Activated CD4-positive, alpha-beta T cell treated with anti-CD3 and anti-CD28 coated beads, Interleukin-2, amount 10 ng/mL, durations not matched to agents 24 days and 14 days (primary cell): ENCODE measurements at regions not wholly inside any gene's neighbourhood (a gene's known extent, or its start where the extent isn't known, plus 50 kb on each side); places are given as distances from the start of the nearest gene placed in this dataset.
A peak's percentile ranks its signal among the peaks of the same experiment; 100 is the strongest.
"Not testable (repeated sequence)": the region's sequence is repeated elsewhere in the genome, so short reads cannot be mapped to it uniquely, and the experiment has no call there.

Experiments used
- DNase-seq: peaks from one replicate; pipeline ENCODE4 v3.0.0; 2022
- H3K27ac Mint-ChIP-seq: one replicate; pipeline ENCODE4 v1.8.0; 2022; ENCODE audit warnings: mild to moderate bottlenecking, mixed read lengths
- H3K27me3 Mint-ChIP-seq: one replicate; pipeline ENCODE4 v1.8.0; 2022; ENCODE audit warnings: mixed read lengths
- H3K36me3 Mint-ChIP-seq: one replicate; pipeline ENCODE4 v1.8.0; 2022; ENCODE audit warnings: low read depth, mild to moderate bottlenecking, mixed read lengths
- H3K4me1 Mint-ChIP-seq: one replicate; pipeline ENCODE4 v1.8.0; 2021; ENCODE audit warnings: mixed read lengths
- H3K4me3 Mint-ChIP-seq: one replicate; pipeline ENCODE4 v1.8.0; 2022; ENCODE audit warnings: mild to moderate bottlenecking, moderate library complexity, mixed read lengths
- H3K9me3 Mint-ChIP-seq: one replicate; pipeline ENCODE4 v1.8.0; 2021; ENCODE audit warnings: mixed read lengths
- intact Hi-C: fragments of 100-400 bp; cut with micrococcal nuclease; formaldehyde crosslinking; loops from one replicate; pipeline ENCODE4 v1.15.1; 2023

GRCh38 chr14:106204063-106204462 is 677.7 kb downstream of the TMEM121 start:
- Mint-ChIP-seq H3K9me3 (no peaks in the 10 kb centered on the region), H3K4me1 (peaks cover 9% of the 10 kb centered on the region), H3K27me3 (peaks cover 54% of the 10 kb centered on the region)

GRCh38 chr14:106207316-106207715 is 680.9 kb downstream of the TMEM121 start:
- no peaks in the 10 kb centered on the region for H3K4me1 Mint-ChIP-seq
- intact Hi-C loops: no loop called here
- no peak overlapping the region for H3K27ac Mint-ChIP-seq
- H3K4me3 Mint-ChIP-seq: no peak overlapping the region
- H3K9me3 Mint-ChIP-seq: no peaks in the 10 kb centered on the region
- no peak for DNase-seq
- H3K36me3 Mint-ChIP-seq: no peaks in the 10 kb centered on the region
- H3K27me3 Mint-ChIP-seq: peaks cover 31% of the 10 kb centered on the region

More at GRCh38 chr14:106204063-106204462, 677.7 kb downstream of the TMEM121 start:
- Mint-ChIP-seq H3K36me3 (no peaks in the 10 kb centered on the region), H3K4me3 (no peak overlapping the region), H3K27ac (no peak overlapping the region)
- DNase-seq: no peak
- intact Hi-C loops: no loop called here

- no peak for DNase-seq
- Mint-ChIP-seq H3K27ac (no peak overlapping the region), H3K4me1 (no peaks in the 10 kb centered on the region), H3K4me3 (no peak overlapping the region), H3K9me3 (no peaks in the 10 kb centered on the region), H3K36me3 (no peaks in the 10 kb centered on the region), H3K27me3 (peaks cover 34% of the 10 kb centered on the region)
- intact Hi-C loops: no loop called here
These were observed 682.4 kb downstream of the TMEM121 start for GRCh38 chr14:106208794-106209193.

GRCh38 chr14:106209755-106210154 is 683.4 kb downstream of the TMEM121 start:
- no peak for DNase-seq
- H3K36me3 Mint-ChIP-seq: no peaks in the 10 kb centered on the region
- intact Hi-C loops: no loop called here
- peaks cover 31% of the 10 kb centered on the region for H3K27me3 Mint-ChIP-seq
- no peak overlapping the region for H3K4me3 Mint-ChIP-seq
- H3K27ac Mint-ChIP-seq: no peak overlapping the region
- H3K9me3 Mint-ChIP-seq: no peaks in the 10 kb centered on the region
- no peaks in the 10 kb centered on the region for H3K4me1 Mint-ChIP-seq

DNA sequence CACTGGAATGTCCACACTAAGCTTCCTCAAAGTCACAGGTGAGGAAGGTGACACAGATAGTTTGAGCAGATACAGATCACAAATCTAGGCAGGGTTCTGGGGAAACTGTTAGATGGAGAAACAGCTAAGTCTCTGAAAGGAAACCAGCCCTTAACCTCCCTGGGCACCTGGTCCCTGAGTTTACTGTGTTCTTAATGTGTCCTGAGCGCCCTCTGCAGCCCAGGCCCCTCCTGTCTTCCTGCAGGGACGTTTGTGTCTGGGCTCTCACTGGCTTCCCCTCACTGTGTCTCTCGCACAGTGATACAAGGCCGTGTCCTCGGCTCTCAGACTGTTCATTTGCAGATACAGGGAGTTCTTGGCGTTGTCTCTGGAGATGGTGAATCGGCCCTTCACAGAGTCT is 684.3 kb downstream of the TMEM121 start:
- peak; percentile 72 for DNase-seq
- intact Hi-C loops: no loop called here
- Mint-ChIP-seq H3K4me1 (no peaks in the 10 kb centered on the region), H3K27me3 (peaks cover 28% of the 10 kb centered on the region), H3K4me3 (no peak overlapping the region), H3K9me3 (no peaks in the 10 kb centered on the region), H3K27ac (no peak overlapping the region), H3K36me3 (no peaks in the 10 kb centered on the region)

DNA sequence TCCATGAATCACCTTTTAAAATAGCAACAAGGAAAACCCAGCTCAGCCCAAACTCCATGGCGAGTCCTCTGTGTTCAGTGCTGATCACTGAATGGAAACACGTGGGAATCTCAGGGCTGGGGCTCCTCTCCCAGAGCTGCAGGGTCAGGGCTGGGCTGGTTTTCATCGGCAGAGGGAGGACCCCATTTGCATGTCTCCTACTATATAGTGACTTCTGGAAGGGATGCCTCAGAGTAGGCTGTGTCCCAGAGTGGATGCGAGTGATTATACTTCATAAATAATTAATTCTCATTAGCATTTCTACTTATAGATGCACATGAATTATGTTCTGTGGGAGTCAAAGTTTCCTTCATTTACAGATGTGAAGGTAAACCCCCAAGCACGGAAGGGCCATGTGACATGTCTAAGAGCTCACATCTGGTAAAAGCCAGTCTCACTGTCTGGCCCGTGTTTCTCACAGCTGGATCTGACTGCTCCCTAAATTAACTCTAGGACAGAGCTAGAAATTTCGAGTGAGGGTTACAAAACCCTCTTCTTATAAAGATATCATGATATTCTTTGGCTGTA is 685.0 kb downstream of the TMEM121 start:
- no peak for DNase-seq
- no peaks in the 10 kb centered on the region for H3K9me3 Mint-ChIP-seq

GRCh38 chr14:106215229-106215628 is 688.8 kb downstream of the TMEM121 start:
- H3K36me3 Mint-ChIP-seq: no peaks in the 10 kb centered on the region
- intact Hi-C loops: no loop called here
- no peak for DNase-seq

More for the DNA sequence above, 685.0 kb downstream of the TMEM121 start:
- no peaks in the 10 kb centered on the region for H3K36me3 Mint-ChIP-seq
- intact Hi-C loops: no loop called here
- no peaks in the 10 kb centered on the region for H3K4me1 Mint-ChIP-seq
- peaks cover 25% of the 10 kb centered on the region for H3K27me3 Mint-ChIP-seq
- no peak overlapping the region for H3K4me3 Mint-ChIP-seq
- H3K27ac Mint-ChIP-seq: no peak overlapping the region

GRCh38 chr14:106216679-106217078 is 690.3 kb downstream of the TMEM121 start:
- no peak for DNase-seq
- intact Hi-C loops: no loop called here
- Mint-ChIP-seq H3K27me3 (peaks cover 13% of the 10 kb centered on the region), H3K27ac (no peak overlapping the region), H3K9me3 (no peaks in the 10 kb centered on the region), H3K36me3 (no peaks in the 10 kb centered on the region), H3K4me3 (no peak overlapping the region), H3K4me1 (no peaks in the 10 kb centered on the region)

More at GRCh38 chr14:106215229-106215628, 688.8 kb downstream of the TMEM121 start:
- no peaks in the 10 kb centered on the region for H3K9me3 Mint-ChIP-seq
- H3K27me3 Mint-ChIP-seq: peaks cover 10% of the 10 kb centered on the region
- H3K27ac Mint-ChIP-seq: no peak overlapping the region
- no peak overlapping the region for H3K4me3 Mint-ChIP-seq
- H3K4me1 Mint-ChIP-seq: no peaks in the 10 kb centered on the region

DNA sequence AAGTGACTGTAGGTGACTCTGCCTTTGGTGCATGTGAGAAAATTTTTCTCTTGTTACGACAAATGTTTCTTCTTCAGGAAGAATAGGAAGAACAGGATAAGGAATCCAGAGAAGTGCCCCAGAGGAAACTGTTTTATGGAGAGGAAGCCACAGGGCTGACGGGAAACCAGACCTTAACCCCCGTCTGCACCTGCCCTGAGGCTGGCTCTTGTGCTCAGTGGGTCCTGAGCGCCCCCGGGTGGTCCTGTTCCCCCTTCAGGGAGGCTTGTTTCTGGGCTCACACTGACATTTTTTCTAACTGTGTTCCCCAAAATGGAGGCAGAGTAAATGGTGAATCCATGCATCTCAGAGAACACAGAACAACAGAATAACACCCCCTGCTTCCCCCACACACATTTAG is 691.8 kb downstream of the TMEM121 start:
- Mint-ChIP-seq H3K27me3 (peaks cover 9% of the 10 kb centered on the region), H3K36me3 (no peaks in the 10 kb centered on the region), H3K4me3 (no peak overlapping the region), H3K4me1 (no peaks in the 10 kb centered on the region), H3K9me3 (no peaks in the 10 kb centered on the region), H3K27ac (no peak overlapping the region)
- DNase-seq: no peak
- intact Hi-C loops: no loop called here

GRCh38 chr14:106222311-106222710 is 695.9 kb downstream of the TMEM121 start:
- H3K4me3 Mint-ChIP-seq: no peak overlapping the region
- peaks cover 7% of the 10 kb centered on the region for H3K27me3 Mint-ChIP-seq
- H3K4me1 Mint-ChIP-seq: peaks cover 7% of the 10 kb centered on the region
- intact Hi-C loops: no loop called here
- DNase-seq: no peak
- no peaks in the 10 kb centered on the region for H3K36me3 Mint-ChIP-seq
- no peaks in the 10 kb centered on the region for H3K9me3 Mint-ChIP-seq
- H3K27ac Mint-ChIP-seq: no peak overlapping the region

GRCh38 chr14:106222731-106223130 is 696.3 kb downstream of the TMEM121 start:
- Mint-ChIP-seq H3K27me3 (peaks cover 7% of the 10 kb centered on the region), H3K4me3 (no peak overlapping the region), H3K4me1 (peaks cover 7% of the 10 kb centered on the region), H3K36me3 (no peaks in the 10 kb centered on the region), H3K27ac (no peak overlapping the region), H3K9me3 (no peaks in the 10 kb centered on the region)
- intact Hi-C loops: no loop called here
- DNase-seq: no peak

DNA sequence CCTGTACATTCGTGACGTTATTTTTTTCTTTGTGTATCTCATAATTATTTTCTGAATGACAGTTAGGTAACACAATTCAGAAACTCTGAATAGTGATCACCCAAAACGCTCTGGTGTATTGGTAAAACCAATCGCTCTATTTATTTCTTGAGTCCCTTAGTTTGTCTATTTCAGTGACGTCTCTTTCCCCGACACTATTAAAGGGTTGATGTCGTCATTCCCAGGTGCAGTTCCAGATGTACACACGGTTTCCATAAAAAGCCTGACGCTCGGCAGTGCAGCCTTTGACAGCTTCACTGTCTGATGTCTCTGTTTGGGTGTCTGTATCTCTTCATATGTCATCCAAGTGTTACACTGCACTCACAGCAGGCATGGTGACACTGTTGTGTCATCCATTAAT is 701.4 kb downstream of the TMEM121 start:
- intact Hi-C loops: no loop called here
- H3K27ac Mint-ChIP-seq: no peak overlapping the region

DNA sequence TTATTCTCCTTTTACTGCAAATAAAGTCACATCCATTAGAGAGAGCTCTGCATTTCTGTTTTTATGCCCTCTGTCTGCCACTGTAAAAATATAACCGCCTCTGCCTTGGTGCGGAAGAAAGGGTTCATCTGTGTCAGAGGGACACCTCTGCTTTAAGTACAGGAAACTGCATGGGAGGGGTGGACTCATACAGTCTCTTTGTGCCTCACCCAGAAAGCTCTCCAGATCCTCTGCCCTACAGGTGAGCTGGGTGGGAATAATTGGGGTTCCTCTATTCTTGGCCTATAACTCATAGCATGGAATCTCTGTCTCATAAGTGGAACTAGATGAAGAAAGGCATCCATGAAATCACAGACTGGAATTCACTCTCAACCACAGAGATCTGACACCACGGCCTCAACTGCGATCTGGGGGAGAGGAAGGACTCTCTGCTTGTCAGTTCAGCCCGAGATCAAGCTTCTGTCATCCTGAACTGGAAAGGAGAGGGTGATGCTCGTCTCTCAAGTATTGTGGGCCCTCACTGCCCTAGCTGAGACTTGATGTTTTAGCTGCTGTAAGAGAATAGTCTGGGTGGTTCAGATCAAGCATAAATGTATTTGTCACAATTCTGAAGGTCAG is 702.3 kb downstream of the TMEM121 start:
- H3K4me1 Mint-ChIP-seq: peaks cover 25% of the 10 kb centered on the region
- no peaks in the 10 kb centered on the region for H3K36me3 Mint-ChIP-seq

More for the DNA sequence above, 701.4 kb downstream of the TMEM121 start:
- peaks cover 22% of the 10 kb centered on the region for H3K4me1 Mint-ChIP-seq
- no peaks in the 10 kb centered on the region for H3K36me3 Mint-ChIP-seq
- no peaks in the 10 kb centered on the region for H3K9me3 Mint-ChIP-seq
- no peak overlapping the region for H3K4me3 Mint-ChIP-seq
- H3K27me3 Mint-ChIP-seq: no peaks in the 10 kb centered on the region
- DNase-seq: no peak

GRCh38 chr14:106230071-106230470 is 703.7 kb downstream of the TMEM121 start:
- H3K4me3 Mint-ChIP-seq: no peak overlapping the region
- intact Hi-C loops: no loop called here

More for the DNA sequence above, 702.3 kb downstream of the TMEM121 start:
- DNase-seq: peak; percentile 74
- peak overlapping the region; percentile 56 for H3K27ac Mint-ChIP-seq
- peak overlapping the region; percentile 52 for H3K4me3 Mint-ChIP-seq
- no peaks in the 10 kb centered on the region for H3K27me3 Mint-ChIP-seq
- no peaks in the 10 kb centered on the region for H3K9me3 Mint-ChIP-seq
- intact Hi-C loops: no loop called here

GRCh38 chr14:106233191-106233590 is 706.8 kb downstream of the TMEM121 start:
- intact Hi-C loops, H3K27ac Mint-ChIP-seq, DNase-seq, H3K4me3 Mint-ChIP-seq, H3K36me3 Mint-ChIP-seq, H3K9me3 Mint-ChIP-seq: not testable (repeated sequence)
- H3K4me1 Mint-ChIP-seq: peaks cover 24% of the 10 kb centered on the region
- H3K27me3 Mint-ChIP-seq: peaks cover 12% of the 10 kb centered on the region

More at GRCh38 chr14:106230071-106230470, 703.7 kb downstream of the TMEM121 start:
- Mint-ChIP-seq H3K27me3 (no peaks in the 10 kb centered on the region), H3K4me1 (peaks cover 24% of the 10 kb centered on the region), H3K9me3 (no peaks in the 10 kb centered on the region), H3K36me3 (no peaks in the 10 kb centered on the region), H3K27ac (no peak overlapping the region)
- DNase-seq: no peak
